Skeletal muscle tissue (tissue), 3 donors: ENCODE measurements at regions not wholly inside any gene's neighbourhood (a gene's known extent, or its start where the extent isn't known, plus 50 kb on each side); places are given as distances from the start of the nearest gene placed in this dataset.

Experiments
- H3K27ac ChIP-seq: one replicate; pipeline ENCODE4 v1.7.0; 2013; ENCODE audit warnings: mild to moderate bottlenecking, low read depth, low read length, inconsistent platforms
- H3K27me3 ChIP-seq, 3 donors: one replicate each; pipeline ENCODE4 v1.7.0; 2013; ENCODE audit warnings: low read length in 3 of 3; ENCODE audit not compliant: control insufficient read depth in 3 of 3, insufficient read depth in 3 of 3
- H3K36me3 ChIP-seq, 3 donors: one replicate each; pipeline ENCODE4 v1.7.0; 2013; ENCODE audit warnings: low read length in 3 of 3; ENCODE audit not compliant: control insufficient read depth in 3 of 3, insufficient read depth in 3 of 3
- H3K4me1 ChIP-seq, 3 donors: one replicate each; pipeline ENCODE4 v1.7.0; 2013; ENCODE audit warnings: low read length in 3 of 3, mild to moderate bottlenecking in 3 of 3; ENCODE audit not compliant: control insufficient read depth in 3 of 3, insufficient read depth in 3 of 3
- H3K4me3 ChIP-seq, 3 donors: one replicate each; pipeline ENCODE4 v1.7.0; 2013; ENCODE audit warnings: low read length in 3 of 3
- H3K9ac ChIP-seq, 3 donors: one replicate each; pipeline ENCODE4 v1.7.0; 2013; ENCODE audit warnings: low read length in 3 of 3, mild to moderate bottlenecking in 3 of 3, moderate library complexity in 2 of 3, low read depth in 1 of 3
- H3K9me3 ChIP-seq, 3 donors: one replicate each; pipeline ENCODE4 v1.7.0; 2013; ENCODE audit warnings: low read length in 3 of 3; ENCODE audit not compliant: control insufficient read depth in 3 of 3
- donor health status: Osteomylitis.

- Histone ChIP-seq H3K4me1 (no peaks in the 10 kb centered on the region), H3K27me3 (no peaks in the 10 kb centered on the region), H3K4me3 (no peak overlapping the region), H3K36me3 (no peaks in the 10 kb centered on the region), H3K9me3 (no peaks in the 10 kb centered on the region), H3K27ac (no peak overlapping the region), H3K9ac (no peak overlapping the region)
These were observed 1482.1 kb upstream of the MIR17HG start for GRCh38 chr13:89865164-89866064.

DNA sequence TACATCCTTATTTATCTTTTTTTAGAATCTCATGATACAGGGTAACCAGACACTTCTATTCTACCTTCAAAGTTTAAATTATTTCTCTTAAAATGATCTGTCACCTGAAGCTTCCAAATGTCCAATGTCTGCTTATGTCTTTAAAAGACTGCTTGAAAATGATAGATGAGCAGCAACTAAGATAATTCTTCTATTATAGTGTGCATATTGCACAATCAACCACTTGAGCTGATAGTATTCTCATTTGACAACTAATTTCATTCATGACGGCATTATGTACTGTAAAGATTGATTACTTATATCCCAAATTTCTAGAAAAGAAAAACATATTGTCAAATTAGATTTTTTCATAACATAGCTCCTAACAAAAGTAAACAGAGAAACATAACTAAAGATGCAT, 1478.2 kb upstream of the MIR17HG start:
- Histone ChIP-seq H3K27me3 (no peaks in the 10 kb centered on the region), H3K9ac (no peak overlapping the region), H3K4me3 (no peak overlapping the region)

GRCh38 chr13:89878904-89879303, 1468.6 kb upstream of the MIR17HG start:
- H3K27ac ChIP-seq, result no peak overlapping the region
- H3K4me1 ChIP-seq, result no peaks in the 10 kb centered on the region
- H3K36me3 ChIP-seq, result no peaks in the 10 kb centered on the region
- H3K9ac ChIP-seq, result no peak overlapping the region
- no peaks in the 10 kb centered on the region for H3K27me3 ChIP-seq
- H3K4me3 ChIP-seq, result no peak overlapping the region
- H3K9me3 ChIP-seq, result no peaks in the 10 kb centered on the region

More for the DNA sequence above, 1478.2 kb upstream of the MIR17HG start:
- Histone ChIP-seq H3K9me3 (no peaks in the 10 kb centered on the region), H3K4me1 (no peaks in the 10 kb centered on the region), H3K27ac (no peak overlapping the region), H3K36me3 (no peaks in the 10 kb centered on the region)

DNA sequence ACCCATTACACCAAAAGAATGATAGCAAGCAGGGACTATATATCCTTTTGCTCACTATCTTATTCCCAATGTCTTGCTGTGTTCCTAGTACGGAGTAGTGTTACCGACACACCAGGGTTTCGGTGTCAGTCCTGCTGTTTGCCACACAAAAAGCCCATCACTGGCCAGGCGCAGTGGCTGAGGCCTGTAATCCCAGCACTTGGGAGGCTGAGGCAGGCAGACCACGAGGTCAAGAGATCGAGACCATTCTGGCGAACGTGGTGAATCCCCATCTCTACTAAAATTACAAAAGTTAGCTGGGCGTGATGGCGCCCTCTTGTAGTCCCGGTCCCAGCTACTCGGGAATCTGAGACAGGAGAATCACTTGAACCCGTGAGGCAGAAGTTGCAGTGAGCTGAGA, 1467.3 kb upstream of the MIR17HG start:
- Histone ChIP-seq H3K4me1 (no peaks in the 10 kb centered on the region), H3K4me3 (no peak overlapping the region)

GRCh38 chr13:89883893-89884448, 1463.5 kb upstream of the MIR17HG start:
- Histone ChIP-seq H3K9ac (no peak overlapping the region), H3K27me3 (no peaks in the 10 kb centered on the region), H3K36me3 (no peaks in the 10 kb centered on the region), H3K9me3 (no peaks in the 10 kb centered on the region), H3K27ac (no peak overlapping the region), H3K4me1 (no peaks in the 10 kb centered on the region), H3K4me3 (no peak overlapping the region)

More for the DNA sequence above, 1467.3 kb upstream of the MIR17HG start:
- no peaks in the 10 kb centered on the region for H3K9me3 ChIP-seq
- no peak overlapping the region for H3K9ac ChIP-seq
- H3K27ac ChIP-seq, result no peak overlapping the region
- H3K27me3 ChIP-seq, result no peaks in the 10 kb centered on the region
- H3K36me3 ChIP-seq, result no peaks in the 10 kb centered on the region

DNA sequence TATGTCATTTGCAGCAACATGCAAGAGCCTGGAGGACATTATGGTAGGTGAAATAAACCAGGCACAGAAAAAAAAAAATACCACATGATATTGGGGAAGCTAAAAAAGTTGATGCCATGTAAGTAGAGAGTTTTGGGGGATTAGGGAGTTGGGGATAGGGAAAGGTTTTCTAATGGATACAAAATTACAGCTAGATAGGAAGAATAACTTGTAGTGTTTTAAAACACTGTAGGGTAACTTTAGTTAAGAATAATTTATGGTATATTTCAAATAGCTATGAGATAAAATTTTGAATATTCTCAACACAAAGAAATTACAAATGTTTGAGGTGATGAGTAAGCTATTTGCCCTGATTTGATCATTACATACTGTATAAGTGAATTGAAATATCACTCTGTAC, 1456.7 kb upstream of the MIR17HG start:
- Histone ChIP-seq H3K27me3 (no peaks in the 10 kb centered on the region), H3K9ac (no peak overlapping the region), H3K36me3 (no peaks in the 10 kb centered on the region), H3K4me1 (no peaks in the 10 kb centered on the region), H3K4me3 (no peak overlapping the region), H3K9me3 (no peaks in the 10 kb centered on the region), H3K27ac (no peak overlapping the region)

GRCh38 chr13:89891416-89891815, 1456.1 kb upstream of the MIR17HG start:
- Histone ChIP-seq H3K27me3 (no peaks in the 10 kb centered on the region), H3K4me3 (no peak overlapping the region), H3K36me3 (no peaks in the 10 kb centered on the region), H3K9me3 (no peaks in the 10 kb centered on the region), H3K9ac (no peak overlapping the region), H3K27ac (no peak overlapping the region), H3K4me1 (no peaks in the 10 kb centered on the region)

DNA sequence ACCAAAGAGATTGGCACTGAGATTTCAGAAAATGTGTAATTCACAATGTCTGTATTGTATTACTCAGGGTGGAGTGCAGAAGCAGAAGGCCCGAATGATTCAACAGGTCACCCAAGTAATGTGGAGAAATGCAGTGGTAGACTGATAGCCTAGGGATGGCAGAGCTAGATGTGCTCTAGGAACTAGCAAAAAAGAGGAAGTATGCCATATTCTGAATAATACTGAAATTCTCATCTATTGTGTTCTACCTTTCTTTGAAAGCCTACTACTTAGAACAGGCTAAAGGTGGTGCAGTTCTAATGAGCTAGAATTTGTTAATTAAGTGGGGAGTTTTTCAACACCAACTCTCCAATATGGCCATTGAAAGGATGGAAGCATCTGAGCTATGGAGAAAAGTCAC, 1449.8 kb upstream of the MIR17HG start:
- Histone ChIP-seq H3K9ac (no peak overlapping the region), H3K27me3 (no peaks in the 10 kb centered on the region), H3K27ac (no peak overlapping the region), H3K4me3 (no peak overlapping the region), H3K4me1 (no peaks in the 10 kb centered on the region), H3K9me3 (no peaks in the 10 kb centered on the region), H3K36me3 (no peaks in the 10 kb centered on the region)

- Histone ChIP-seq H3K36me3 (no peaks in the 10 kb centered on the region), H3K9me3 (no peaks in the 10 kb centered on the region)
These were observed 1448.0 kb upstream of the MIR17HG start for GRCh38 chr13:89899302-89900103.

More at GRCh38 chr13:89899302-89900103, 1448.0 kb upstream of the MIR17HG start:
- Histone ChIP-seq H3K4me1 (no peaks in the 10 kb centered on the region), H3K9ac (no peak overlapping the region), H3K27ac (no peak overlapping the region), H3K4me3 (no peak overlapping the region), H3K27me3 (no peaks in the 10 kb centered on the region)
